ENCODE measurements at regions not wholly inside any gene's neighbourhood (a gene's known extent, or its start where the extent isn't known, plus 50 kb on each side); places are given as distances from the start of the nearest gene placed in this dataset.
"Not testable (repeated sequence)": the region's sequence is repeated elsewhere in the genome, so short reads cannot be mapped to it uniquely, and the experiment has no call there.

DNA sequence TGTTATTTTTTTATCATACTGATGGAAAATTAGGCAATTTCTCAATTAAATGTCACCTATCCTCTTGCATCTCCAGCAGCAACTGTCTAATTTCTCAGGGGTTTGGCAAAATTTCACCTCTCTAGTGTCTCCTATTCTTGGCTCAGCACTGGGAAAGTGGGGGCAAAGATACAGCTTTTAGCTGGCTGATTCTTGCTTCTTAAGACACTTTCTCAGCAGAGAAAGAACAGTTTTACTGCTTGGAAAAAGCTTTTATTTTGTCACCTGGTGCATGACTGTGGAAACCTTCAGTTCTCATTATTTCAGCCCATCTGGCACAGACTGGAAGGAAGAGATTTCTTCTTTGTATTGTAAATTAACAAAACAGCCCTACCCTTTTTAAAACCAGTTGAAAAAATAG, 283.6 kb upstream of the SGCD start:
- no peak for DNase-seq (ENCODE audit: low spot score)

DNA sequence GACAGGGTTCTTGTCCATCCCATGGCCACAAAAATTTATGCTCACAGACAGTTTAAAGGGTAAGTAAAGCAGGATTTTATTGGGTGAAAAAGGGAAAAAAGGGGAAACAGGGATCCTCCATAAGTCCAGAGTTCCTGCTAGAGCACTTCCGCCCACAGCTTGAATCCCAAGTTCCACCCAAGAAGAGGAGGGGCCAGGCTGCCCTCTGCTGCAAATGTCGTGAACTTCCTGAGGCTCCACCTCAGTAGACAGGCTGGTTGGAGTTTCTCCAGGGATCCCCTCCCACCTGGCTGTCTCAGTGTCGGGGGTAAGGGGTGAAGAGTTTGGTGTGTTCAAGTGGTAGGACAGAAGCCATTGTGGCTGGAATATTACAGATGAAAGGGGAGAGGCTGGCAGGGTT, 275.0 kb upstream of the SGCD start:
- DNase-seq (ENCODE audit: low spot score), result no peak

DNA sequence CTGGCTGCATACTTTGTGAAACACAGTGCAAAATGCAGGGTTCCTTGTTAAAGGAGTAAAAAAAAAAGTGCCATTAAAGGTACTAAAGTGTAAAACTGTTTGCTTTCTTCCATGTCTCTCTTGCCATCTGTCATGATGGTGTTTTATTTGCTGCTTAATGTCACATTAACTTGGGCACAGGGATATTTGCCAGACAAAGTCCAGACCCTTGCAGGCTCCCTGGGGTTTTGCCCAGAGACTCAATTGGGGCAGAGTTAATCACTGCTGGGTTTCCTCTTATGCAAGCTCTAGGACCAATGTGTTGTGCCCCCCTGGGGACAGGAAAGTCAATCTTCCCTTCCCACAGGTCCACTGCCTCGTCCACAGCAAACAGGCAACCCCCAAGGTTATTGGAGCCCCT, 274.3 kb upstream of the SGCD start:
- no peak for DNase-seq (ENCODE audit: low spot score)

DNA sequence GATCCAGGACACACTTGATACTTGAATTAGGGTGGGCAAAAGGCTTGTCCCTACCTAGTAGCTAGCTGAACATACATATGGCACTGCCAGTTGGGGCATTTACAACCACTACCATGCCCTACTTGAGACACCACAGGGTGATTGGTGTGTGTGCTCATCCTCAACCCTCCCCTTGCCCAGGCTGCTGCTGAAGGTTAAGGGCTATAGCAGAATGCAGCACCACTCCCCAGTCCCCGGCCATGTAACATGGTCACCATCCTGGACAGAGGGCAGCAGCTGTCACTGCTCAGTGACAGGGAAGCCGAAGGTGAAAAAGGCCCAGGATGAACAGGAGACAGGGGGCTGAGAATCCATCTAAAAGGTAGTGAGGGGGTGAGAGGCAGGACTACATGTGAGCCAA, 273.9 kb upstream of the SGCD start:
- no peak for DNase-seq (ENCODE audit: low spot score)

DNA sequence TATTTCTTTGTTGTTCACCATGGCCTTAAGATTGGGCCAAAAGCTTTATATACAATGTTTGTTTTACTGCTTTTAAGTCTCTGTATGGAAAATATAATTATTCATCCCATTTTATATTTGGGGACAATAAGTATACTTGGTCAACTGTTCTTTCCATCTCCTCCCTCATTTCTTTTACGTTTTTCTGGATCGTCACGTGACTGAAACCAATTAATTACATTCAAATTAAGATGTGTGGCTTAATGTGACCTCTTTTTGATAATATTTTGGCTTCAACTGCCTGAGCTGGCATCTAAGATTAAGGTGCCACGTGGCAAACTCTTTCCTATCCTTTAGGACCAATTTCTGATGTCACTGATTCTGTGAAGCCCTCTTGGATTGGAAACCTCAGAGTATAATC, 250.1 kb upstream of the SGCD start:
- no peak for DNase-seq (ENCODE audit: low spot score)

DNA sequence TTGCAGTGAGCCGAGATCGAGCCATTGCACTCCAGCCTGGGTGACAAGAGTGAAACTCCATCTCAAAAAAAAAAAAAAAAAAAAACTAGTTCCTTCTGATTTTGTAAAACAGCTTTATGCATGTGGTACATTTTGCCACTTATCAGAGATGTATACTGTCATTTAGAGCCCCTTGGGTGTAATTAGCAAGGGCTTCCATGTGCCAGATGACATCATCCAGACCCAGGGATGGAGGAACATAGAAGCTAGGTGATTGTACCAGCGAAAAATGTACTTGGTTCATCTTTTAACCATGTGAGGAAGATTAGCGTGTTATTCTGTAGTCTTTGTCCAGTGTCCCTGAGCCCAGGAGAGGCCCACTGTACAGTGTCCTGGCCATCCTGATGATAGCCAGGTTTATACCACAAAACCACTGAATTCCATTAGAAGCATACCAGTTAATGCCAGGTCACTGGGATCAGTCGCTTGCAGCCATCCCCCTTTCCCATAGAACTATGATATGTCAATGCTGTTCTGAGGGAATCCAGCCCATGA, 239.3 kb upstream of the SGCD start:
- no peak for DNase-seq (ENCODE audit: low spot score)

DNA sequence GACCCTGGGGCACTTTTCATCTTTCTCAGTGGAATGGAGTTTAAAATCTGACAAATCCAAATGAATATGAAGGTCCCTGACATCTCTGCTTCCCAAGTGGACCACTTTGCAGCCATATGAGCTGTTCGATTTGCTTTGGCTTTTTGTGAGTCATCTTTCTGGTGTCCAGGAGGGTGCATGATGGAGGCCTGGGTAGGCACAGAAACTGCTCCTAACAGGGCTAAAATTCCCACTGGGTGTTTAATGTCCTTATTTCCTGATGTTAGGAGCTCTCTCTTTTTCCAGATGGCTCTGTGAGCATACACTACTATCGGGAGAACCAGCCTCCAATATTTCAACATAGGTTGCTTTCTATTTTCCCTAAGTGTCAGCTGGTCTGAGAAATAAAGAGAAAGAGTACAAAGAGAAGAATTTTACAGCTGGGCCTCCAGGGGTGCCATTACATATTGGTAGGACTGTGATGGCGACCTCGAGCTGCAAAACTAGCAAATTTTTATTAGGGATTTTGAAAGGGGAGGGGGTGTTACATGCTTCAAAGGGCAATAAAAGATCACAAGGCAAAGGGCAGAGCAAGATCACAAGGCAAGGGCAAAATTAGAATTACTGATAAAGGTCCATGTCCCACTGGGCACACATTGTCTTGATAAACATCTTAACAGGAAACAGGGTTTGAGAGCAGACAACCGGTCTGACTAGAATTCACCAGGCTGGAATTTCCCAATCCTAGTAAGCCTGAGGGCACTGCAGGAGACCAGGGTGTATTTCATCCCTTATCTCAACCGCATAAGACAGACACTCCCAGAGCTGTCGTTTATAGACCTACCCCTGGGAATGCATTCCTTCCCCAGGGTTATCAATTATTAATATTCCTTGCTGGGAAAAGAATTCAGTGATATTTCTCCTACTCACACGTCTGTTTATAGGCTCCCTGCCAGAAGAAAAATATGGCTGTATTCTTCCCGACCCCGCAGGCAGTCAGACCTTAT, 236.7 kb upstream of the SGCD start:
- not testable (repeated sequence) for DNase-seq (ENCODE audit: low spot score)

DNA sequence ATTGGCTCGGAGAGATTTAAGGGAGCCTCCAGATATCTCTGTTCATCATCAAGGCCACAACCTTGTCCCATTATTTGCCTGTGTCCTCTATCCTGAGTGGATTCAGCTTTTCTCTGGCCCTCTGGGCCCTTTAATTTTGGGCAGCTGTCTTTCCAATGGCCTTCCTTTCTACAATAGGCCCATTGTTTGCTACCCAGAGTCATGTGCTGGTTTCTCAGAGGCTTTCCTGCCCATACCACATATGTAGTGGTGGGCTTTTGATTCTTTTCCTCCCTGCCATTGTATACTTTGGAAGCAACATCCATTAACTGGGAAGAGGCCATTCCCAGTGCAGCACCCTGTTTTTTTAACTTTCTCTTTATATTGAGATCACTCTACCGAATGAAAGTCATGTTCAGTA, 233.9 kb upstream of the SGCD start:
- DNase-seq (ENCODE audit: low spot score), result peak; percentile 34

DNA sequence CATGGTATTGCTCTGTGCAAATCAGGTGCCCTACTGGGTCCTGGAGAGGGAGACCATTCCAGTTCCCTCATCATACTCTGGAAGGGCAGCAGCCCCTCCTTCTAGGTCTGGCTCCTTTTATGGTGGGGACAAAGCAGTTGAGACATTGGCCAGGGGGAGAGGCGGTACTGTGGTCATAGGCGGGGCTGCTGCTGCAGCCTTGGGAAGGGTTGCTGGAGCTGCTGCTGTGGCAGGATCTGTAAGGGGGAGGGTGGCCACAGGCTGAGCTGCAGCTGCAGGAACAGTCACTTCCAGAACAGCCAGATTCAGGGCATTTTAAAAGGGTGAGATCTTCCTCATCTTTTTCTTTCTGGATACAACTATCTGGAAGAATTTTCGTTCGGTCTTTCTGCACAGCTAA, 233.0 kb upstream of the SGCD start:
- peak; percentile 56 for DNase-seq (ENCODE audit: low spot score)

DNA sequence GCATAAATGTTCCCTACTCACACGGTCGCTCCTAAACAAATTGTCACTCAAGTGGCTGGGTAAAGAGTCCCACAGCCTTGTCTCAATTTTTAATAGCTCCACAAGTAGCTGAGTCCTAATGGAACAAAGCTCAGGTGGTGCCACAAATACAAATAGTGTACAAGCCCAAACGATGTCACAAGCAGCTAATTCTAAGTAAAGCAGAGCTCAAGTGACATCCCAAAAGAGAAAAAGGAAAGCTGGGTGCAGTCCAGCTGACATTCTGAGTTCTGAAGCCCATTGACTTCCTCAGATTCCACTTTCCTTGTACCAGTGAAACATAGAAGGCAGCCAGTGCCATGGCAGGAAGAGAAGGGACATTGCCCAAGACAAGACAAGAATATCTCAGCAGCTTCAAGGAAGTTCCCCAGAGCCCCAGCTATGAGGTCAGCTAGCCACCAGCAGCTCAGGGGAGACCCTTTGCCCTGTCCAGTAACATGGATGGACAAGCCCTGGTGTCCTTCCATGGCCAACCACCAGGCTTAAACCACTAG, 231.2 kb upstream of the SGCD start:
- DNase-seq (ENCODE audit: low spot score), result no peak

DNA sequence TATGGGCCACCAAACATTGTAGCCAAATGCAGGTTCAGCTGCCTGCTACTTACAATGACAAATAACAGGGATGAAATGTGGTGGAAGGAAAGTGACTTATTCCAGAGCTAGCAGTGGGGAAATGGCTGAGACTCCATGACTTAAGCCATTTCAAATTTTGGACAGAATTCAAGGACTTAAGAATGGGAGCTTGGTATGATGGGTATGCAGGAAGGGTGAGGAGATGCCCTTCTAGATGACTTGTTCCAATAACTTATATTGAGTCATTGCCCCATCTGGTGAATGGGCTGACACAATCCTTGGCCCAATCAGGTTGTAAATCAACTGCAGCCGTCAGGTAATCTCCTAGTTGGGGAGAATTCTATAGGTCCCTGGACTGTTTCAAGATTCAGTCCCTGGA, 230.7 kb upstream of the SGCD start:
- no peak for DNase-seq (ENCODE audit: low spot score)

DNA sequence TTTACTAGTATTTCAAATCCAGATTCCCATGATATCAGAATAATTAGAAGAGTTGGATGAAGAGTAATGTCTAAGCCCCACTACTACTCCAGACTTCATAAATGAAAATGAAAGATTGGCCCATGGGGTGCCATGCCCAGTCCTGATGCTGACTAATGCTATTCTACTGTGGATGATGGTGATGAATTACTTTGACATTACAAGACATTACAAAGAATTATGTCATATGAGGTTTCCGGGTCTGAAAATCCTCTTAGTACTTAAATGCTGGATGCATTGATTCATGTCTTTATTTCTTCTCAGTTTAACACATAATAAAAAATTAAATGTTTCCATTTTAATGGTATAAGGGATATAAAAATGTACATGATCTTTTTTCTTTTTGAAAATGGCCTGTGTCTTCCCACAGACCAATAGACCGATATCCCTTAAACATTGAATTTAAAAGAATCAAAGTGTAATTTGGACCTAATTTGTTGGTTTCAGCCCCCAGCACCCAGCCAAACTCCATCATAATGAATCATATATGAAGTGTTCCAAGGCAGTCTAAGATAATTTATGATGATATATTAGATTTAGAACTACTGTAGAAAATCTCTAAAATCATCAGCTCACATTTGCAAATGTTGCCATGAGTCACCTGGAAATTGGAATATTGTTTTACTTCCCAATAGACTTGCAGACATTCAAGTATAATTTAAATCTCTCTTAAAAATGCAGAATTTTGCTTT, 223.6 kb upstream of the SGCD start:
- no peak for DNase-seq (ENCODE audit: low spot score)

DNA sequence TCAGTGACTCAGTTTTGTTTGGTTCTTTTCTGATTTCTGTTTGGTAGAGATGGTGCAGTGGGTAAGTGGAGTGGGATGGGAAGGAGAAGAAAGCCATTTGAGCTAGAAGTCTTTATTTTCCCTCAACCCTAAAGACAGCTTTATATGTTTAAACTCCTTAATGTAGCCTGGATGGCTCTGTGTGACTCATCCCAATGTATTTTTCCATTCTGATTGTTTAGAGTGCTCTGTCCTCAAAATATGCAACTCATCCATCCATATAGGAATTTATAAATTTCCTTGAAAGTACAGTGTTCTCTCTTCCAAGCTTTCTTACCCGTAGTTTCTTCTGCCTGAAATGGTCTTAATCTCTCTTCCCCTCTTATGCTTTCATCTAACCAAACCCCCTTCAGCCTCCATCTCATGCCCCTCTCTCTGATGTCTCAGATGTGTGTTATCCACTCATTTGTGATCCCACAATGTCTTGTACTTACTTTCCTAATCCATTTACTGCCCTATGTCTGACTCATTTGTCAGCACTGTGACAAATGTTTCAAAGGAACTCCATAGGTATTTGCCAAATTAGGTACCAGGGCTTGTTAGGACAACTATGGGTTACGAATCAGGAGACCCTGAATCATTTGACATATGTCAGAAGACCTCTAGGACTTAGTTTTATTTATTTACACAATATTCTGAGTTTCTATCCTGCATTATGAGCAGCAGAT, 217.5 kb upstream of the SGCD start:
- DNase-seq (ENCODE audit: low spot score), result no peak

DNA sequence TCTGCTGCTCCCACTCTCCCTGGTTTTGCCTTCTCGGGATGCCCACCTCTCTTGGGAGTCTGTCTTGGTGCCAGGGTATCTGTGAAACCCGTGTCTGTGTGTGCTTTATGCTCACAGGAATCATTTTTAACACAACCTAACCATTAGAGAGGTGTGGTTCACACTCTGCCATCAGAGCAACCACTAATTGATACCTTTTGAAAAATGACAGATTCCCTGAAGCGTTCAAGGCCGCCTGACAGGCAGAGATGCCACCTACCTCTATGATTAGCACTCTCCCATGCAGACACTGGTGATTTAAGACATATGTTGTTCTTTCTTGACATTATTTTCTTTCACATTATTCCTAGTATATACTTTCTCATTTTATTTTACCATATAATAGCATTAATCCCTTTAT, 207.3 kb upstream of the SGCD start:
- DNase-seq (ENCODE audit: low spot score), result peak; percentile 18

DNA sequence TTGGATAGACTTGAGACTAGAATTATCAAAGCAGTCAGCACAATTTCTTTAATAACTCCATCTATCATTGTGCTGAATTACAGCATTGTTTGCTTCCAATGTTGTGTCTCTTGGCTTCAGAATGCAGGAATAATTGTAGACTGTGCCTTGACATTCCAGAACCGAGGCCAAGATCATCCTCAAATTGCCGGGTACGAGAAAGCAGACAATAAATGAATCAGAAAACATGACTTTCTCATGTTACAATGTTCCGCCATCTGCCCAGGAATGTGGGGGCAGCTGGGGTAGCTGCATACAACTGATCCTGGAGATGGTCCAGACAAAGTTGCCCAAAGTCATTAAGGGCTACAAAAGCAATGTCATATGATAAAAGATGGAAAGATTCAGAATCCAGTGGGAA, 206.2 kb upstream of the SGCD start:
- DNase-seq (ENCODE audit: low spot score), result no peak

DNA sequence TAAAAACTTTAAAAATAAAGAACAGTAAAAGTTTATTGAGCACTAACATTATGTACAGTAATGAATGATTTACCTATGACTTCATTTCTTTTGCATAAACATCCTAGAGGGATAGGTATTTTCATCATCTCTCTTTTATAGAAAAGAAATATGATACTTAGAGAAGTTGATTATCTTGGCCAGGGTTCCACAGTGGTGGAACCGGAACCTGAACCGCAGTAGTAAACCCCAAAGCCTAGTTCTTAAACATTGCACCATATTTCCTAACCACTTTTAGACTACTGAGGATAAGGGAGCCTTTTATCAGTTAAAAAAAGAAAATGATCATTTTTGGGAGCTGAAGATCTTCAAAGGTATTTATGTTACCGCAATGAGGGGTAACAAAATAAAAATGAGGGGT, 205.7 kb upstream of the SGCD start:
- no peak for DNase-seq (ENCODE audit: low spot score)

DNA sequence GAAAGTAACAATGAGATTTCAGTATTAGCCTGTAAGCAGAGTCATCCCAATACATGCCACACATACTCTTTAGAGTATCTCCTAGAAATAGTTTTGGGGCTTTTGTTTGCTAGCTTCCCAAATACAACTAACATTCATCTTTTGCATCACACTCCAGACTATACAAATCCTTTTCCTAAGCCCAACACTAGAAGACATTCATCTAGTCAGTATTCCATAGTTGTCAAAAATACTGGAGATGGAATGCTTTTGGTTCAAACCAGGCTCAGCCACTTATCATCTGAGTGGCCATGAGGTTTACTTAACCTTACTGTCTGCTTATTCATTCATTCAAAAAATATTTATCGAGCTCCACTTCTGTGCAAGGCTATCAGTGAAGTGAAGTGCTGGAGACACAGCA, 205.1 kb upstream of the SGCD start:
- no peak for DNase-seq (ENCODE audit: low spot score)

DNA sequence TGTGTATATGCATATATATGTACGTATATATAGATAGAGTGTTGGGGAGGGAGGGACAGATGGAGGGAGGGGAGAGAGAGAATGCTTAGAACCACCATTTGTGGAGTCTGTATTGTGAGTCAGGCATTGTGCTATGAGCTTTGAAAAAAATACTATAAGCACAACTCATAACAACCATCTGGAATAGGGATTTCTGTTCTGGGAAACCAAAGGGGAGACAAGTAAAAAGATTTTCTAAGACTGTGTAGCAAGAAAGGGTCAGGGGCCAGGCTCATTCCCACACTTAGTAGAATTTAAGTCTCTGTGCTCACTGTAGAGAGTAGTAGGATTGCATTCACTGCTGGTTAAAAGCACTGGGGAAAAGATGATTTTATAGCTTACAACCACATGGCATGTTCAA, 202.3 kb upstream of the SGCD start:
- no peak for DNase-seq (ENCODE audit: low spot score)

DNA sequence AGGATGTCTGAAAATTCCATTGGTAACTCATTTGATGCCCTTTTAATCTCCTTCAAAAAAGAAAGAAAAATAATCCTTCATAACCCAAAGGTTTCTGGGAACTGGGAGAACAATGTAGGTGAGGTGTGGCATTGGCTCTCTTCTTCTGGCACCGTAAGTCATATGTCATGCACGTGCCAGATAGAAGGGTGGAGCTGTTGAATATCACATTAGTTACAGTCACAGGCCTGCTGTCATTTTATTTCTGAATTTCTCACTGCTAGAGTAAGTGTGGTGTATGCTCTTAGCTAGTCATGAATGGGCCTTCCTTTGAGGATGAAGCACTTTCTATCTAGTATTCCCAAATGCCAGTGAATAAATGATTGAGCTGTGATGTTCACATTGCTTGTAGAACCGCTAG, 201.8 kb upstream of the SGCD start:
- no peak for DNase-seq (ENCODE audit: low spot score)

DNA sequence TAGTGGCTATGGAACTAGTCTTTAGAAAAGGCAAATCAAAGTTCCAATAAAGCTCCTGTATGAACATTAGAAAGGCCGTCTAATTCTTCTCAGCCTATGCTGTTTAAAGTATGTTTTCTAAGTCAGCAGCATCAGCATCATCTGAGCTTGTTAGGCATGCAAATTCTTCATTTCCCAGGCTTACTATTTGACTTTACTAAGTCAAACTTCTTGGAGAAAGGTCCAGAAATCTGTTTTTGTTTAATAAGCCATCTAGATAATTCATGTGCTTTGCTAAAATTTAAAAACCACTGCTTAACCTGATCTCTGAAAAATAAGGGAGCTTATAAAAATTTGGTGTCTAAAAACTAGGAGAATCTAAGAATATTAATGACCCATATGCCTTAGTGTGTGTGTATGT, 200.2 kb upstream of the SGCD start:
- no peak for DNase-seq (ENCODE audit: low spot score)

DNA sequence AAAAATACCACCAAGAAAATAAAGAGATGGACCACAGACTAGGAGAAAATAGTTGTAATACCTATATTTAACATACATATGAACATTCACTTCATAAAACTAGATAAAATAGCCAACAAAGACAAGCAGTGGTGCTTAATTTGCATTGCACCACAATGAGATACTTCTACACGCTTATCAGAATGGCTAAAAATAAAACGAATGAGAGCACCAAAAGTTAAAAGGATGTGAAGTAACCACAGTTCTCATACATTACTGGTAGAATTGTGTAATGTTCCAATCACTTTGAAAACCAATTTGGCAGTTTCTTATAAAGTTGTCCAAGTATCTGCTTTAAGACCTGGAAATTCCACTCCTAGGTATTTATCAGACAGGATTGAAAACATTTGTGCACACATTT, 198.9 kb upstream of the SGCD start:
- no peak for DNase-seq (ENCODE audit: low spot score)

DNA sequence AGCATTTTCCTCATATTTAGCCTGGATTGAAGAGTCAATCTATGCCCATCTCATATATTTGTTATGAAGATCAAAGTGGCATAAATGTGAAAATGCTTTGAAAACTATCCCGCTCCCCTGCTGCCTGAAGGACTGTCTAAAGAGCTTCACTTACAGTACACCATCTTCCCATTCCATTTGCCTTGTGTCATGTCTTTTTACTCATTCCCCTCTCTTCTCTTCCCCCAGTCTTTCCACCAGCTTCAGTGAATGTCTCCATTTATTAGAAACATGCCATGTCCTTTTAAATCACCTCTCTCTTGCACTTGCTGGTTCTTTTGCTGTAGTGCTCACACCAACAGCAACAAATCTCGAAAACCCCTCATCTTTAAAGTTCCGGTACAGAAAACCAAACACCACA, 192.7 kb upstream of the SGCD start:
- DNase-seq (ENCODE audit: low spot score), result no peak

Data from putamen (tissue), 1 donor.